ENCODE measurements at regions not wholly inside any gene's neighbourhood (a gene's known extent, or its start where the extent isn't known, plus 50 kb on each side); places are given as distances from the start of the nearest gene placed in this dataset.
"Not testable (repeated sequence)": the region's sequence is repeated elsewhere in the genome, so short reads cannot be mapped to it uniquely, and the experiment has no call there.

GRCh38 chr6:4659719-4660118, 116.5 kb upstream of the CDYL start:
- TF ChIP-seq CTCF, POLR2AphosphoS5, POLR2A, EP300 (IDR thresholded peaks at IDR 0.05): not testable (repeated sequence)

Measured in gastroesophageal sphincter (tissue), 3 donors.